Prostate gland (tissue), 2 donors: ENCODE measurements at regions not wholly inside any gene's neighbourhood (a gene's known extent, or its start where the extent isn't known, plus 50 kb on each side); places are given as distances from the start of the nearest gene placed in this dataset.

ENCODE experiments used
- CTCF ChIP-seq, 4 experiments: fragments of 200-600 bp in 2 of 4; fragments of 450-650 bp in 2 of 4; sonication (generic) in 2 of 4; IDR thresholded peaks; 1 replicate in 3 of 4; 2 replicates in 1 of 4; pipeline ENCODE4 v1.5.1; 2016 to 2019; ENCODE audit warnings: antibody characterized with exemption in 4 of 4, mild to moderate bottlenecking in 2 of 4, moderate library complexity in 2 of 4
- POLR2AphosphoS5 ChIP-seq: sonication (generic); formaldehyde crosslinking; IDR thresholded peaks from one replicate; pipeline ENCODE4 v1.6.1; 2017; ENCODE audit warnings: antibody characterized with exemption

DNA sequence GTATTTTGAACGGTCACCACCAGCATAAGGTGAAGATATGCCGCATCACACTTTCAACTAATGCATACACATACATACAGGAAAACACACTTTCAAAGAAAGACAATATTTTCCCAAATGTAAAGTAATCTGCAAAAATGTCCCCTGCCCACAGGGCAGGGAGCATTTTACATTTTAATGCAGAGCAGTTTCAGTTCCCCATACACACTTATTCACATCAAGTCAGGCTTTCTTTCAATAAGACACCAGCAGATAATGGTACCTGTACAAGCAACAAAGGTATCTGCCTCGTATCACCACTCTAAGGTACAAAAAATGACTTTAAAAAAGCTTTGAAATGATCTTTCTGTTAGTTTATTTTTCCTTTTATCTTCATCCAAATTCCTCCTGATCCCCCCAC lies 247.1 kb upstream of the CCNG1 start:
- TF ChIP-seq CTCF (IDR thresholded peaks at IDR 0.05) = no peak
- no peak for TF ChIP-seq POLR2AphosphoS5
